Epithelial cell of proximal tubule (primary cell): ENCODE measurements at regions not wholly inside any gene's neighbourhood (a gene's known extent, or its start where the extent isn't known, plus 50 kb on each side); places are given as distances from the start of the nearest gene placed in this dataset.

Experiments used
- DNase-seq: peaks from one replicate; pipeline ENCODE4 v3.0.0-alpha.2; 2011; ENCODE audit warnings: low read depth
- H3K4me3 ChIP-seq: 2 replicates; pipeline ENCODE4 v1.5.1; 2011; ENCODE audit warnings: low read depth, mild to moderate bottlenecking, low read length
- TF ChIP-seq, protein P1 (sequence below): conservative IDR thresholded peaks from 2 replicates; pipeline ENCODE4 v1.5.1; 2012; ENCODE audit warnings: low read depth, mild to moderate bottlenecking, low read length

DNA sequence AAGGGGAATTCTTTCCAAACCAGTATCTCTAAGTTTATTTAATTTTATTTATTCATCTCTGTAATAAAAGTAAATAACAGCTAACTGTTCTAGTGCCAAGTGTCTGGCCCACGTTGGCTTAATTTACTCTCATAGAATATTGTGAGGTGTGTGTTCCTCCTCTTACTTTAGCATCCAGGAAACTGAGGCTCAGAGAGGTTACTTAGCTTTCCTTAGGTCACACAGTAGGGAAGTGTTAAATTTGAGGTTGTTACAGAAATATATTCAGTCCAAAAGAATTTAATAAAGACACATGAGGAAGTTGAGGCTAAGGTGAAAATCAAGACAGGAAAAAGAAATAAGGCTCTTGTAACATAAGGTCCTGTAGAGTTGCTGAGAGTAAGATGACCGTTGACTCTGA lies 84.4 kb upstream of the MRPS22 start:
- H3K4me3 ChIP-seq, result no peak overlapping the region
- TF ChIP-seq, protein P1, sequence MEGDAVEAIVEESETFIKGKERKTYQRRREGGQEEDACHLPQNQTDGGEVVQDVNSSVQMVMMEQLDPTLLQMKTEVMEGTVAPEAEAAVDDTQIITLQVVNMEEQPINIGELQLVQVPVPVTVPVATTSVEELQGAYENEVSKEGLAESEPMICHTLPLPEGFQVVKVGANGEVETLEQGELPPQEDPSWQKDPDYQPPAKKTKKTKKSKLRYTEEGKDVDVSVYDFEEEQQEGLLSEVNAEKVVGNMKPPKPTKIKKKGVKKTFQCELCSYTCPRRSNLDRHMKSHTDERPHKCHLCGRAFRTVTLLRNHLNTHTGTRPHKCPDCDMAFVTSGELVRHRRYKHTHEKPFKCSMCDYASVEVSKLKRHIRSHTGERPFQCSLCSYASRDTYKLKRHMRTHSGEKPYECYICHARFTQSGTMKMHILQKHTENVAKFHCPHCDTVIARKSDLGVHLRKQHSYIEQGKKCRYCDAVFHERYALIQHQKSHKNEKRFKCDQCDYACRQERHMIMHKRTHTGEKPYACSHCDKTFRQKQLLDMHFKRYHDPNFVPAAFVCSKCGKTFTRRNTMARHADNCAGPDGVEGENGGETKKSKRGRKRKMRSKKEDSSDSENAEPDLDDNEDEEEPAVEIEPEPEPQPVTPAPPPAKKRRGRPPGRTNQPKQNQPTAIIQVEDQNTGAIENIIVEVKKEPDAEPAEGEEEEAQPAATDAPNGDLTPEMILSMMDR, result no peak
- DNase-seq, result no peak

DNA sequence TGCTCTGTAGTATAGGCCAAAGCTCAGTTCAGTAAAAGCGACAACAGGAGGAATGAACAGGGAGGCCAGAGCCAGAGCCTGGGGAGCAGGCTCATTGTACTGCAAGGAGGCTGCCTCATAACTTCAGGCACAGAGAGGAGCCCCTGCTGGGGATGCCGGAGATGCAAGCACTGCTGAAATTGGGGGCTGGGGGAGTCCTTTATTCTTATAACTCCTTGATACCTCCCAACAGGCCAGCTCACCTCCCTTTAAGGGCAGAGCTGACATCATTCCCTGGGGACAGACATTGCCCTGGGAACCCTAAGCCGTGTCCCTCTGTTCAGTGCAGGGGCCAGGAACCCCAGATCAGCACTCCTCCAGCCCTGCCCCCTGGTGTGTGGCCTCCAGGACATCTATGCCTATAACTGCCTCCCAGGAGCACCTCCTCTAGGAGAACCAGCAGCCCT lies 83.8 kb upstream of the MRPS22 start:
- DNase-seq, result no peak
- TF ChIP-seq, protein P1, result no peak
- no peak overlapping the region for H3K4me3 ChIP-seq

DNA sequence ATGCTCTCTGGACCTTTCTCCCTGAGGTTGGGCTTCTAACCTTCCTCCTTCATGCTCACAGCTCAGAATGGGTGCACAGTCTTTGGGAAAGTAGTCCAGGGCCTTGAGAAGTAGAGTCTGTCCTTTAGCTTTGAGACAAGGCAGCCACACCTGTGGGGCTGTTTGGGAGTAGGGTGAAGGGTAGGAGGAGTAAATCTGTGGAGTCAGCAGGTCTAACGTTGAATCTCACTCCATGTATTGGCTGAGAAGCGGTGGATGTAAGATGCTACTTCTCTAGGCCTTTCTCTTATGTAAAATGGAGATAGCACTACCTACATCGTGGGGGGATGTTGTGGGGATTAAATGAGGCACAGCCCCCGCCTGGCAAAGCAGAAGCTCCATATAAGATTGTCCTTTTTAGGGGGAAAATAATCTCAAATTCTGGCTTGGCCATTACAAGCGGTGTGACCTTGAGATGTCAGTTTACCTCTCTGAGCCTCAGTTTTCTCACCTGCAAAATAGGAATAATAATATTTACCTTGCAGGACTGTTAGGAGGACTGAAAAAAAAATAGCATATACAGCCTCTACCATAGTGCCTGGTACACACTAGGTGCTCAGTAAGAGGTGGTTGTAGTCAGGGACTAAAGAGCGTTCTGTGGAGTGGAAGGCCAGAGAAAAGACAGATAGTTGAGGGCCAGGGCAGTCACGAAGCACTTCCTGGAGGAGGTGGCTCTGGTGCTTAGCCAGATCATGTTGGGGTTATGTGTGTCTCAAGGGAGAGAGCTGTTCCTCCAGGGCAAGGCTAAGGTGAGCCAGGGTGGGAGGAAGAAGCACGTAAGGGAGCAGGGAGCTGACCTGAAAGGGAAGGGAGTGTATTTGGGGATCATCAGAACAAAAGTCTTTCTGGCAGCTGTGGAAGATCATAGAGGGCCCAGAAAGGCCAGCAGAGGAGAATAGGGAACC lies 82.8 kb upstream of the MRPS22 start:
- TF ChIP-seq, protein P1, result no peak
- no peak for DNase-seq
- H3K4me3 ChIP-seq, result no peak overlapping the region

DNA sequence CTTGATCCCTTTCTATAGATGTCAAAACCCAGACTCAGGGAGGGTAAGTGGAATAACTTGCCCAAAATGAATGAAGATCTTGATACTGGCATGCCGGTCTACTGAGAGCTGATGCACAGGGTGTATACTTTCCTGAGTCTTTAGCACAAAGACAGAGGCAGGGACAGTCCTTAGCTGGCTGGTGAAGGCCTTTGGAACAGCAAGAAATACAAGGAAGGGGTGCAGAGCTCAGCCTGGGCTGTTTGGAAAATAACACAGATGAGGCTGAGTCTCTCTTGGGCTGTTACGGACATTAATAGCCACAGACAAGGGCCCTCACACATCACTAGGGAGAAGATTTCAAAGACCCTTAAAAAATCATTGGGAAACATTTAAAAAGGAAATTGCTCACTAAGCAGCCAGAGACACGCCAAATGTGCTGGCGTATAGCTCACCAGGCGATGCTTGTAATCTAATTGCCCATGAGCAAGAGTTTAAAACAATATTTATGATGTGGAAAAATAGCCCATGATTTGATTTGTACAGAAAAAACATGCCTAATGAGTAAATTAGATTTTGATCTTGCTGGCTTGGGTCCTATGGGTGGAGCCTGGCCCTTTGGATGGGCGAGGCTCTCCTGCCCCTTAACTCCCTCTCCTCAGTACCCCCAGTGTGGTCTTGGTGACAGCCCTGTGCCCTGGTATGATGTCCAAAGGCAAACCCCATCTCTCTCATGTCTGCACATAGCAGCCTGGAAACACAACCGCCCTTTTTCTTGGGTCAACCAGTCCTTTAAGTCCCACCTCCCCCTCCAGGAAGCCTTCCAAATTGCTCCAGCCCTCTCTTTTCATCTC lies 81.8 kb upstream of the MRPS22 start:
- no peak for DNase-seq
- TF ChIP-seq, protein P1, result no peak
- H3K4me3 ChIP-seq, result no peak overlapping the region

DNA sequence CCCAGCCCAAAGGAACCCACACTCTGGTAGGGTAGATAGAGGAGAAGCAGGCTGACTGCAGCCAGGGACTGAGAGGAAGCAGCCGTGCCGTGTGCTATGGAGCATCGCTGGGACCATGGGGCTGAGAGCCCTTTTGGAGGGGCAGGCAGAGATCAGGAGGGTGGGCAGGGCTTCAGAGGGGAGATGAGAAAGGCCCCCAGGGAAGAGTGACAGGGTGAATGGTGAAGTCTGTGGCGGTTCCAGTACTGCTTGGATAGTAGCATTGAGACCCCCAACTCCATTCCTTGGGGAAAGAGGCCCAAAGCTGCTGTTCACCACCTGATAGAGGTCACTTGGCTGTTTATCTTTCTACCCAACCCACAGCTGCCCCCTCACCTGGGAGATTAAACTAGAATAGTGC lies 80.0 kb upstream of the MRPS22 start:
- H3K4me3 ChIP-seq, result no peak overlapping the region
- TF ChIP-seq, protein P1, result no peak
- no peak for DNase-seq

DNA sequence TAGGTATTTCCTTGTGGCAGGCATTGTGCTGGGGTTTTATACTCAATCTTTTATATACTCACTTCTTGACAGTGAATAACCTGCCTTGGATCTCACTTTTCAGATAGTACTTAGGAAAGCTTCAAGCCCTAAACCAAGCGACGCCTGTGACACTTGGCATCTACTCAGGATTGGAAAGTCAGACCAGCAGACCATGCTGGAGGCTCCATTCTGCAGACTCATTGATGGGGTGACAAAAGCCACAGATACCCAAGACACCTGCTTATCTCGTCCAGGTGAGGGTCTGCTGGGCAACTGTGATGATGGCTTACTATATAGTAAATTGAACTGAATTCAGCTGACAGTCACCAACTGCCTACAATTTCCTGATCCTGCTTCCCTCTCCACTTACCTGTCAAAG lies 79.4 kb upstream of the MRPS22 start:
- no peak for DNase-seq
- TF ChIP-seq, protein P1, result no peak
- H3K4me3 ChIP-seq, result no peak overlapping the region
